Stimulated activated naive CD8-positive, alpha-beta T cell treated with anti-CD3 and anti-CD28 coated beads, Interleukin-15, Interleukin-2, amounts not matched to agents 100 U/mL and 50 U/mL, for 24 hours (primary cell): ENCODE measurements at regions not wholly inside any gene's neighbourhood (a gene's known extent, or its start where the extent isn't known, plus 50 kb on each side); places are given as distances from the start of the nearest gene placed in this dataset.
"Not testable (repeated sequence)": the region's sequence is repeated elsewhere in the genome, so short reads cannot be mapped to it uniquely, and the experiment has no call there.

Source experiments
- ATAC-seq: fragments of 150-1000 bp; cut with Tn5 transposase; one replicate; pipeline ENCODE4 v1.10.0; 2021
- DNase-seq: peaks from one replicate; pipeline ENCODE4 v3.0.0; 2021

- ATAC-seq (no peak), DNase-seq (no peak)
Measured at GRCh38 chr6:94902974-94903628, 674.2 kb upstream of the MANEA start.

GRCh38 chr6:94899191-94899590 lies 678.1 kb upstream of the MANEA start:
- no peak for ATAC-seq
- no peak for DNase-seq

GRCh38 chr6:94894300-94894699 lies 683.0 kb upstream of the MANEA start:
- ATAC-seq (no peak), DNase-seq (no peak)

GRCh38 chr6:94893327-94893726 lies 684.0 kb upstream of the MANEA start:
- DNase-seq = no peak
- ATAC-seq = no peak

GRCh38 chr6:94873819-94874218 lies 703.5 kb upstream of the MANEA start:
- DNase-seq, ATAC-seq: not testable (repeated sequence)

- ATAC-seq (no peak), DNase-seq (no peak)
Measured at GRCh38 chr6:94862112-94862511, 715.2 kb upstream of the MANEA start.

GRCh38 chr6:94859924-94860323 lies 717.4 kb upstream of the MANEA start:
- ATAC-seq (no peak), DNase-seq (no peak)

- not testable (repeated sequence) for DNase-seq, ATAC-seq
Measured at GRCh38 chr6:94856999-94857398, 720.3 kb upstream of the MANEA start.

GRCh38 chr6:94851329-94851728 lies 726.0 kb upstream of the MANEA start:
- ATAC-seq, DNase-seq: not testable (repeated sequence)

GRCh38 chr6:94845742-94846141 lies 731.6 kb upstream of the MANEA start:
- no peak for DNase-seq

GRCh38 chr6:94835264-94835663 lies 742.1 kb upstream of the MANEA start:
- DNase-seq (no peak), ATAC-seq (no peak)

More at GRCh38 chr6:94845742-94846141, 731.6 kb upstream of the MANEA start:
- no peak for ATAC-seq

- no peak for ATAC-seq
Measured at GRCh38 chr6:94813806-94814205, 763.5 kb upstream of the MANEA start.

GRCh38 chr6:94801344-94801743 lies 776.0 kb upstream of the MANEA start:
- ATAC-seq = no peak
- DNase-seq = no peak

More at GRCh38 chr6:94813806-94814205, 763.5 kb upstream of the MANEA start:
- no peak for DNase-seq

- DNase-seq = no peak
- ATAC-seq = no peak
Measured at GRCh38 chr6:94785514-94785913, 791.8 kb upstream of the MANEA start.

GRCh38 chr6:94785081-94785480 lies 792.3 kb upstream of the MANEA start:
- not testable (repeated sequence) for DNase-seq, ATAC-seq

- DNase-seq = no peak
Measured at GRCh38 chr6:94769197-94769596, 808.1 kb upstream of the MANEA start.

GRCh38 chr6:94751641-94752329 lies 825.5 kb upstream of the MANEA start:
- ATAC-seq (no peak), DNase-seq (no peak)

More at GRCh38 chr6:94769197-94769596, 808.1 kb upstream of the MANEA start:
- no peak for ATAC-seq

GRCh38 chr6:94736236-94736635 lies 841.1 kb upstream of the MANEA start:
- ATAC-seq (no peak), DNase-seq (no peak)

GRCh38 chr6:94735270-94735669 lies 842.1 kb upstream of the MANEA start:
- no peak for DNase-seq

GRCh38 chr6:94734751-94735150 lies 842.6 kb upstream of the MANEA start:
- no peak for DNase-seq
- no peak for ATAC-seq

More at GRCh38 chr6:94735270-94735669, 842.1 kb upstream of the MANEA start:
- no peak for ATAC-seq

GRCh38 chr6:94733066-94733465 lies 844.3 kb upstream of the MANEA start:
- DNase-seq (no peak), ATAC-seq (no peak)

GRCh38 chr6:94727710-94728109 lies 849.6 kb upstream of the MANEA start:
- no peak for ATAC-seq
- DNase-seq = no peak

- DNase-seq (no peak), ATAC-seq (no peak)
Measured at GRCh38 chr6:94721459-94721858, 855.9 kb upstream of the MANEA start.

- no peak for ATAC-seq
- no peak for DNase-seq
Measured at GRCh38 chr6:94713446-94713845, 863.9 kb upstream of the MANEA start.
